C4-2B (cell line): ENCODE measurements at regions not wholly inside any gene's neighbourhood (a gene's known extent, or its start where the extent isn't known, plus 50 kb on each side); places are given as distances from the start of the nearest gene placed in this dataset.

ENCODE experiments used
- ZFX ChIP-seq: fragments of 450-650 bp; IDR thresholded peaks from 2 replicates; pipeline ENCODE4 v1.6.1; 2017
- TF ChIP-seq, protein P1 (sequence below): fragments of 450-650 bp; conservative IDR thresholded peaks from 2 replicates; pipeline ENCODE4 v1.5.1; 2017; ENCODE audit warnings: mild to moderate bottlenecking

DNA sequence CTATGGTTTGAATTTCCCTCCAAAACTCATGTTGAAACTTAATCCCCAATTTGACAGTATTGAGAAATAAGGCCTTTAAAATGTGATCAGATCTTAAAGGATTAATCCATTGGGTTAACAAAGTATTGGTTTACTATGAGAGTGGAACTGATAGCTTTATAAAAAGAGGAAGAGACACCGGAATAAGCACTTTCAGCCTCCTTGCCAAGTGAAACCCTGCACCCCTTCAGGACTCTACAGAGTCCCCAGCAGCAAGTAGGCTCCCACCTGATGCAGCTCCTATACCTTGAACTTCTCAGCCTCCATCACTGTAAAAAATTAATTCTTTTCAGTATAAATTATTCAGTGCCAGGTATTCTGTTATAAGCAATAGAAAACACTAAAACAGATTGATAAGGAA, 348.3 kb downstream of the CGGBP1 start:
- TF ChIP-seq, protein P1, sequence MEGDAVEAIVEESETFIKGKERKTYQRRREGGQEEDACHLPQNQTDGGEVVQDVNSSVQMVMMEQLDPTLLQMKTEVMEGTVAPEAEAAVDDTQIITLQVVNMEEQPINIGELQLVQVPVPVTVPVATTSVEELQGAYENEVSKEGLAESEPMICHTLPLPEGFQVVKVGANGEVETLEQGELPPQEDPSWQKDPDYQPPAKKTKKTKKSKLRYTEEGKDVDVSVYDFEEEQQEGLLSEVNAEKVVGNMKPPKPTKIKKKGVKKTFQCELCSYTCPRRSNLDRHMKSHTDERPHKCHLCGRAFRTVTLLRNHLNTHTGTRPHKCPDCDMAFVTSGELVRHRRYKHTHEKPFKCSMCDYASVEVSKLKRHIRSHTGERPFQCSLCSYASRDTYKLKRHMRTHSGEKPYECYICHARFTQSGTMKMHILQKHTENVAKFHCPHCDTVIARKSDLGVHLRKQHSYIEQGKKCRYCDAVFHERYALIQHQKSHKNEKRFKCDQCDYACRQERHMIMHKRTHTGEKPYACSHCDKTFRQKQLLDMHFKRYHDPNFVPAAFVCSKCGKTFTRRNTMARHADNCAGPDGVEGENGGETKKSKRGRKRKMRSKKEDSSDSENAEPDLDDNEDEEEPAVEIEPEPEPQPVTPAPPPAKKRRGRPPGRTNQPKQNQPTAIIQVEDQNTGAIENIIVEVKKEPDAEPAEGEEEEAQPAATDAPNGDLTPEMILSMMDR: no peak
- TF ChIP-seq ZFX: no peak
